H1 (cell line): ENCODE measurements at regions not wholly inside any gene's neighbourhood (a gene's known extent, or its start where the extent isn't known, plus 50 kb on each side); places are given as distances from the start of the nearest gene placed in this dataset.

Experiments used
- CTCF ChIA-PET: fragments of 300-600 bp; sonication (Branson Sonifier 250); formaldehyde crosslinking; loops from one replicate; lab custom pipeline; 2021; ENCODE audit not compliant: partially characterized antibody; lab: Charles Lee
- POLR2A ChIA-PET: fragments of 300-600 bp; sonication (Branson Sonifier 250); formaldehyde crosslinking; loops from one replicate; lab custom pipeline; 2021; ENCODE audit warnings: inconsistent platforms; ENCODE audit not compliant: partially characterized antibody; lab: Charles Lee
- DNase-seq, 2 experiments: peaks; one replicate each; pipeline versions ENCODE4 v3.0.0 to v3.0.0-alpha.2; 2010 to 2022; ENCODE audit warnings: low spot score in 2 of 2, low read depth in 1 of 2, mixed read lengths in 1 of 2
- FAIRE-seq: peaks from 2 replicates; lab custom pipeline; 2011; peaks lifted over from hg19 to GRCh38; lab: Jason Lieb, UNC
- H2AFZ ChIP-seq: 2 replicates; pipeline ENCODE4 v1.8.1; 2012; ENCODE audit warnings: low read length, inconsistent platforms
- H2AK5ac ChIP-seq: 2 replicates; pipeline ENCODE4 v1.6.1; 2013; ENCODE audit warnings: low read depth, low read length
- H2BK120ac ChIP-seq: replicated peaks from 2 replicates; pipeline ENCODE3; 2013; ENCODE audit warnings: low read depth, low read length, inconsistent platforms
- H2BK12ac ChIP-seq: 2 replicates; pipeline ENCODE4 v1.6.1; 2013; ENCODE audit warnings: low read depth, low read length
- H2BK15ac ChIP-seq: 2 replicates; pipeline ENCODE4 v1.6.1; 2013; ENCODE audit warnings: low read length
- H2BK20ac ChIP-seq: 2 replicates; pipeline ENCODE4 v1.6.1; 2013; ENCODE audit warnings: low read length
- H2BK5ac ChIP-seq: 2 replicates; pipeline ENCODE4 v1.6.1; 2013; ENCODE audit warnings: low read depth, low read length
- H3K14ac ChIP-seq: 2 replicates; pipeline ENCODE4 v1.6.1; 2013; ENCODE audit warnings: inconsistent platforms; ENCODE audit not compliant: insufficient read length
- H3K18ac ChIP-seq: 2 replicates; pipeline ENCODE4 v1.6.1; 2013; ENCODE audit warnings: low read length; ENCODE audit errors: extremely low read depth
- H3K23ac ChIP-seq: 2 replicates; pipeline ENCODE4 v1.6.1; 2013; ENCODE audit warnings: inconsistent platforms; ENCODE audit not compliant: insufficient read length
- H3K23me2 ChIP-seq: 2 replicates; pipeline ENCODE4 v1.6.1; 2013; ENCODE audit warnings: low read depth, low read length
- H3K27ac ChIP-seq: 2 replicates; pipeline ENCODE4 v1.6.1; 2011; ENCODE audit warnings: low read depth, low read length, inconsistent platforms
- H3K27me3 ChIP-seq, 4 experiments: replicated peaks in 1 of 4; 1 replicate in 1 of 4; 2 replicates in 3 of 4; pipeline versions ENCODE4 v1.6.1 to v1.8.1; 2011 to 2013; ENCODE audit warnings: low read length in 3 of 4, mild to moderate bottlenecking in 3 of 4, inconsistent platforms in 2 of 4, mixed read lengths in 2 of 4, moderate library complexity in 1 of 4; ENCODE audit not compliant: control insufficient read depth in 3 of 4, insufficient read depth in 3 of 4; ENCODE audit errors: extremely low read depth in 1 of 4
- H3K36me3 ChIP-seq, 4 experiments: 2 replicates each; pipeline versions ENCODE4 v1.6.1 to v1.8.1; 2011 to 2013; ENCODE audit warnings: mild to moderate bottlenecking in 4 of 4, low read length in 3 of 4, moderate library complexity in 2 of 4, control low read depth in 1 of 4, inconsistent platforms in 1 of 4; ENCODE audit not compliant: insufficient read depth in 4 of 4, control insufficient read depth in 2 of 4
- H3K4ac ChIP-seq: replicated peaks from 2 replicates; pipeline ENCODE3; 2013; ENCODE audit warnings: low read length, low read depth, mixed read lengths, inconsistent platforms; ENCODE audit not compliant: insufficient read length
- H3K4me1 ChIP-seq, 4 experiments: replicated peaks in 1 of 4; 1 replicate in 1 of 4; 2 replicates in 3 of 4; pipeline versions ENCODE4 v1.6.1 to v1.8.1; 2011 to 2013; ENCODE audit warnings: low read length in 3 of 4, inconsistent platforms in 2 of 4, mixed read lengths in 1 of 4; ENCODE audit not compliant: insufficient read depth in 4 of 4, control insufficient read depth in 3 of 4
- H3K4me2 ChIP-seq, 2 experiments: 2 replicates each; pipeline versions ENCODE4 v1.6.1 to v1.8.1; 2011 to 2013; ENCODE audit warnings: low read depth in 2 of 2, low read length in 2 of 2, control low read depth in 1 of 2, inconsistent platforms in 1 of 2, mild to moderate bottlenecking in 1 of 2; ENCODE audit not compliant: insufficient read depth in 1 of 2
- H3K4me3 ChIP-seq, 4 experiments: fragments of 200-600, 300-600 bp in 1 of 4; sonication (generic), shearing (Covaris generic), sonication (Bioruptor Twin) in 1 of 4; 2 replicates each; pipeline versions ENCODE4 v1.5.1 to v1.8.1; 2011 to 2016; ENCODE audit warnings: low read length in 4 of 4, low read depth in 3 of 4, control low read depth in 2 of 4, inconsistent platforms in 2 of 4, mild to moderate bottlenecking in 2 of 4, mixed read lengths in 1 of 4, moderate library complexity in 1 of 4; ENCODE audit not compliant: insufficient read depth in 2 of 4; ENCODE audit errors: extremely low read depth in 1 of 4
- H3K56ac ChIP-seq: replicated peaks from 2 replicates; pipeline ENCODE3; 2013; ENCODE audit warnings: low read depth, mild to moderate bottlenecking, mixed read lengths, low read length, inconsistent platforms; ENCODE audit not compliant: insufficient read length
- H3K79me1 ChIP-seq: 2 replicates; pipeline ENCODE4 v1.6.1; 2013; ENCODE audit warnings: low read depth, low read length, control low read depth
- H3K79me2 ChIP-seq, 2 experiments: 2 replicates each; pipeline versions ENCODE4 v1.6.1 to v1.8.1; 2012 to 2013; ENCODE audit warnings: low read length in 2 of 2, mild to moderate bottlenecking in 2 of 2, inconsistent platforms in 1 of 2; ENCODE audit not compliant: insufficient read depth in 2 of 2, control insufficient read depth in 1 of 2
- H3K9ac ChIP-seq, 4 experiments: replicated peaks in 1 of 4; 1 replicate in 1 of 4; 2 replicates in 3 of 4; pipeline versions ENCODE4 v1.6.1 to v1.8.1; 2011 to 2013; ENCODE audit warnings: low read depth in 3 of 4, low read length in 3 of 4, control low read depth in 2 of 4, mild to moderate bottlenecking in 2 of 4, moderate library complexity in 2 of 4, inconsistent platforms in 1 of 4; ENCODE audit errors: extremely low read depth in 1 of 4
- H3K9me3 ChIP-seq, 2 experiments: 2 replicates each; pipeline versions ENCODE4 v1.6.1 to v1.8.1; 2012 to 2013; ENCODE audit warnings: mild to moderate bottlenecking in 2 of 2, moderate library complexity in 2 of 2, control low read depth in 1 of 2, inconsistent platforms in 1 of 2, low read depth in 1 of 2, low read length in 1 of 2, mixed read lengths in 1 of 2; ENCODE audit not compliant: insufficient read depth in 2 of 2
- H4K20me1 ChIP-seq, 2 experiments: replicated peaks in 1 of 2; 2 replicates each; pipeline versions ENCODE3 to v1.8.1; 2011 to 2013; ENCODE audit warnings: inconsistent platforms in 2 of 2, low read length in 2 of 2, mild to moderate bottlenecking in 1 of 2; ENCODE audit not compliant: insufficient read depth in 2 of 2, control insufficient read depth in 1 of 2
- H4K5ac ChIP-seq: 2 replicates; pipeline ENCODE4 v1.6.1; 2013; ENCODE audit warnings: low read length, low read depth, mixed read lengths, inconsistent platforms; ENCODE audit not compliant: insufficient read length
- H4K8ac ChIP-seq: 2 replicates; pipeline ENCODE4 v1.8.0; 2013; ENCODE audit warnings: mild to moderate bottlenecking, moderate library complexity, low read length, inconsistent platforms; ENCODE audit not compliant: insufficient read depth; ENCODE audit errors: extremely low read depth
- H4K91ac ChIP-seq: replicated peaks from 2 replicates; pipeline ENCODE3; 2013; ENCODE audit warnings: low read length, mixed read lengths, inconsistent platforms; ENCODE audit not compliant: insufficient read length
- ATF3 ChIP-seq: IDR thresholded peaks from 2 replicates; pipeline ENCODE4 v1.6.1; 2011; ENCODE audit warnings: low read depth, mild to moderate bottlenecking, low read length; ENCODE audit not compliant: insufficient read depth
- EP300 ChIP-seq, 2 experiments: IDR thresholded peaks; 1 replicate in 1 of 2; 2 replicates in 1 of 2; pipeline ENCODE4 v1.6.1; 2011 to 2012; ENCODE audit warnings: low read depth in 2 of 2, low read length in 2 of 2, mild to moderate bottlenecking in 2 of 2, borderline replicate concordance in 1 of 2, inconsistent platforms in 1 of 2, moderate library complexity in 1 of 2
- EZH2 ChIP-seq: fragments of 200-600 bp; sonication (generic); IDR thresholded peaks from 2 replicates; pipeline ENCODE4 v1.7.1; 2012; ENCODE audit warnings: low read depth, mild to moderate bottlenecking, moderate library complexity, low read length, inconsistent platforms; ENCODE audit not compliant: severe bottlenecking
- FOSL1 ChIP-seq: IDR thresholded peaks from 2 replicates; pipeline ENCODE4 v1.6.1; 2011; ENCODE audit warnings: mild to moderate bottlenecking, low read depth, low read length, moderate library complexity; ENCODE audit not compliant: insufficient read depth
- GTF2F1 ChIP-seq: IDR thresholded peaks from 2 replicates; pipeline ENCODE4 v1.6.1; 2012; ENCODE audit warnings: low read depth, low read length, improper control_type of control experiment, borderline replicate concordance
- KDM1A ChIP-seq: fragments of 200-600, 300-600 bp; sonication (generic); IDR thresholded peaks from 2 replicates; pipeline ENCODE4 v1.7.1; 2016; ENCODE audit warnings: mild to moderate bottlenecking, low read length, borderline replicate concordance
- NANOG ChIP-seq: IDR thresholded peaks from 2 replicates; pipeline ENCODE4 v1.6.1; 2011; ENCODE audit warnings: low read length, low read depth, mild to moderate bottlenecking, inconsistent platforms; ENCODE audit not compliant: insufficient read depth, poor library complexity, severe bottlenecking
- PHF8 ChIP-seq: fragments of 200-600 bp; sonication (generic); conservative IDR thresholded peaks from 2 replicates; pipeline ENCODE4 v1.7.1; 2012; ENCODE audit warnings: low read depth, mild to moderate bottlenecking, inconsistent platforms, low read length, moderate library complexity
- POLR2AphosphoS5 ChIP-seq: IDR thresholded peaks from 2 replicates; pipeline ENCODE4 v1.6.1; 2011; ENCODE audit warnings: low read depth, low read length
- RAD21 ChIP-seq, 2 experiments: IDR thresholded peaks in 1 of 2; conservative IDR thresholded peaks in 1 of 2; 2 replicates each; pipeline ENCODE4 v1.6.1; 2011; ENCODE audit warnings: low read depth in 2 of 2, low read length in 2 of 2, improper control_type of control experiment in 1 of 2, inconsistent platforms in 1 of 2, mild to moderate bottlenecking in 1 of 2, moderate library complexity in 1 of 2
- RFX5 ChIP-seq: IDR thresholded peaks from 2 replicates; pipeline ENCODE4 v1.6.1; 2011; ENCODE audit warnings: low read depth, low read length, improper control_type of control experiment, borderline replicate concordance
- SIN3A ChIP-seq, 2 experiments: IDR thresholded peaks in 1 of 2; conservative IDR thresholded peaks in 1 of 2; 2 replicates each; pipeline ENCODE4 v1.6.1; 2011 to 2012; ENCODE audit warnings: low read length in 2 of 2, improper control_type of control experiment in 1 of 2, low read depth in 1 of 2, mild to moderate bottlenecking in 1 of 2
- YY1 ChIP-seq: IDR thresholded peaks from 2 replicates; pipeline ENCODE4 v1.6.1; 2011; ENCODE audit warnings: low read depth, mild to moderate bottlenecking, low read length
- WGBS, 2 experiments: shearing (Covaris generic) in 1 of 2; methylation state at CpG; one replicate each; pipeline versions ENCODE4 v1.1.6 to v1.1.7; 2013 to 2015; ENCODE audit warnings: low lambda C conversion rate in 2 of 2, mixed read lengths in 2 of 2, inconsistent platforms in 1 of 2, low coverage in 1 of 2, missing lambda C conversion rate in 1 of 2; ENCODE audit not compliant: insufficient replicate concordance in 2 of 2, insufficient coverage in 1 of 2, insufficient read length in 1 of 2; ENCODE audit errors: extremely low coverage in 1 of 2, missing lambda C conversion rate in 1 of 2; 5-methylcytosine and 5-hydroxymethylcytosine counted together

DNA sequence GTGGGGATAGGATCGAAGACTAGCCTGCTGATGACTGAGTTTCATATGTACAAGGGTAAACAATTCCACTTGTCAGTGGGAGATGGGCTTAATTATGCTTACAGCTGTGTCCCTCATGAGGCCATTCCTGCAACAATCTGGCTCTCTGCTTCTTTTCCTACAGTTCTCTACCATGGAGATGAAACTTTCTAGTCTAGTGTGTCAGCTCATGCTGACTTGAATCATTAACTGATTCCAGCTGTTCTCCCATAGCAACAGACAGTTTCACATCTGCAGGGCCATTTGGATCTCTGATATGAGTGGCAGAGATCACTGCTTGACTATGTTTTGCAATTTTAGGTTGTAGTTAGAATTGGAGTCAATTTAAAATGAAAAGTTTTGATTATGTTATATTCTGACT, 1251.7 kb upstream of the RAG2 start:
- WGBS, 2 experiments, result 90% methylated on average over 1 of the region's 1 CpG; no CpG with 5 or more reads in 1 of the 2 experiments
- Histone ChIP-seq H2BK12ac (no peak overlapping the region), H4K8ac (no peak overlapping the region), H4K20me1 (no peaks in the 10 kb centered on the region), H3K23ac (no peak overlapping the region), H4K91ac (no peak overlapping the region), H2BK15ac (no peak overlapping the region), H3K79me1 (no peaks in the 10 kb centered on the region), H4K5ac (no peak overlapping the region), H2BK20ac (no peak overlapping the region), H3K36me3 (no peaks in the 10 kb centered on the region), H3K27me3 (no peaks in the 10 kb centered on the region), H2BK120ac (no peak overlapping the region), H3K27ac (no peak overlapping the region), H3K4me3 (no peak overlapping the region), H3K23me2 (no peaks in the 10 kb centered on the region), H3K4ac (no peak overlapping the region), H2BK5ac (no peak overlapping the region), H3K9ac (no peak overlapping the region), H3K79me2 (no peaks in the 10 kb centered on the region), H2AK5ac (no peak overlapping the region), H2AFZ (no peak overlapping the region), H3K4me2 (no peak overlapping the region), H3K18ac (no peak overlapping the region), H3K4me1 (no peaks in the 10 kb centered on the region), H3K14ac (no peak overlapping the region), H3K56ac (no peak overlapping the region), H3K9me3 (0 out of 4 replicates have a peak, but pooled peaks cover 0 to 2% of the 10 kb centered on the region in 2 experiments)
- no peak for FAIRE-seq
- ChIA-PET POLR2A (no interaction called here), CTCF (interaction anchor here (1.0 kb wide), 1 partner anchor 37 kb away, joined by 3 read pairs; no protein-coding TSS in a partner anchor)
- no peak for DNase-seq
- no peak for TF ChIP-seq KDM1A
- TF ChIP-seq GTF2F1, result no peak
- TF ChIP-seq EP300 (IDR thresholded peaks at IDR 0.05; ENCODE audit: borderline replicate concordance in 1 of 2, low read depth in 2 of 2, low read length in 2 of 2), result no peak
- TF ChIP-seq RFX5, result no peak
- TF ChIP-seq PHF8, result no peak
- no peak for TF ChIP-seq RAD21 (IDR thresholded peaks at IDR 0.05 in 1 of 2, conservative IDR thresholded peaks at IDR 0.05 in 1 of 2; ENCODE audit: low read depth in 2 of 2, low read length in 2 of 2)
- TF ChIP-seq ATF3, result no peak
- no peak for TF ChIP-seq YY1
- no peak for TF ChIP-seq EZH2
- no peak for TF ChIP-seq POLR2AphosphoS5
- TF ChIP-seq FOSL1, result no peak
- TF ChIP-seq NANOG, result no peak
- TF ChIP-seq SIN3A (conservative IDR thresholded peaks at IDR 0.05 in 1 of 2, IDR thresholded peaks at IDR 0.05 in 1 of 2; ENCODE audit: low read depth in 1 of 2, low read length in 2 of 2), result no peak
